Testis (tissue), 2 donors: ENCODE measurements at regions not wholly inside any gene's neighbourhood (a gene's known extent, or its start where the extent isn't known, plus 50 kb on each side); places are given as distances from the start of the nearest gene placed in this dataset.

ENCODE experiments used
- CTCF ChIP-seq, 3 experiments: fragments of 450-650 bp in 2 of 3; fragments of 200-600 bp in 1 of 3; sonication (generic) in 1 of 3; IDR thresholded peaks; one replicate each; pipeline ENCODE4 v1.5.1; 2016 to 2019; ENCODE audit warnings: antibody characterized with exemption in 3 of 3, mild to moderate bottlenecking in 2 of 3, moderate library complexity in 1 of 3
- POLR2A ChIP-seq: fragments of 450-650 bp; IDR thresholded peaks from one replicate; pipeline ENCODE4 v1.6.1; 2017; ENCODE audit warnings: antibody characterized with exemption, mild to moderate bottlenecking, moderate library complexity

GRCh38 chr5:60205071-60205470 lies 311.5 kb upstream of the PDE4D start:
- no peak for TF ChIP-seq CTCF (IDR thresholded peaks at IDR 0.05)
- TF ChIP-seq POLR2A: no peak
